ENCODE measurements at regions not wholly inside any gene's neighbourhood (a gene's known extent, or its start where the extent isn't known, plus 50 kb on each side); places are given as distances from the start of the nearest gene placed in this dataset.

DNA sequence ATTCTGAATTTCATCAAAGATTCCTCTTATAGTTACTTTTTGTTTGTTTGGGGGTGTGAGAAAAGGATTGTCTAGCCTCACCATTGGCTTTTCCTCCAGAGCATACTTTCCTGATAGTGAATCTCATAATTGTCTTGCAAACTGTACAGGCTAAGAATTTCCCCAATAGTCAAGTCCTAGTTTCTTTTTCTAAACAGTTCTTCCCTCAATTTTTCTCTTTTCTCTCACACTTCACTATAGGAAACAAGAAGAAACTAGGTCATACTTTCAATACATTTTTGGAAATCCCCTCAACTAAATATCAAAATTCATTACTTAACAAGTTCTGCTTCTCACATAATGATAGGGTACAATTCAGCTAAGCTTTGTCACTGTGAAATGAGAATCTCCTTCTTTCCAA lies 241.9 kb downstream of the IL20RB start:
- H3K4me3 ChIP-seq (ENCODE audit: low read depth, low read length), result no peak overlapping the region
- no peak overlapping the region for H3K27ac Mint-ChIP-seq (ENCODE audit: unreplicated experiment)
- intact Hi-C loops (cut with micrococcal nuclease; ENCODE audit: unreplicated experiment), result no loop called here
- H3K4me3 Mint-ChIP-seq (ENCODE audit: unreplicated experiment), result no peak overlapping the region
- no peaks in the 10 kb centered on the region for H3K36me3 Mint-ChIP-seq (ENCODE audit: insufficient read depth, unreplicated experiment)
- TF ChIP-seq, protein P1, sequence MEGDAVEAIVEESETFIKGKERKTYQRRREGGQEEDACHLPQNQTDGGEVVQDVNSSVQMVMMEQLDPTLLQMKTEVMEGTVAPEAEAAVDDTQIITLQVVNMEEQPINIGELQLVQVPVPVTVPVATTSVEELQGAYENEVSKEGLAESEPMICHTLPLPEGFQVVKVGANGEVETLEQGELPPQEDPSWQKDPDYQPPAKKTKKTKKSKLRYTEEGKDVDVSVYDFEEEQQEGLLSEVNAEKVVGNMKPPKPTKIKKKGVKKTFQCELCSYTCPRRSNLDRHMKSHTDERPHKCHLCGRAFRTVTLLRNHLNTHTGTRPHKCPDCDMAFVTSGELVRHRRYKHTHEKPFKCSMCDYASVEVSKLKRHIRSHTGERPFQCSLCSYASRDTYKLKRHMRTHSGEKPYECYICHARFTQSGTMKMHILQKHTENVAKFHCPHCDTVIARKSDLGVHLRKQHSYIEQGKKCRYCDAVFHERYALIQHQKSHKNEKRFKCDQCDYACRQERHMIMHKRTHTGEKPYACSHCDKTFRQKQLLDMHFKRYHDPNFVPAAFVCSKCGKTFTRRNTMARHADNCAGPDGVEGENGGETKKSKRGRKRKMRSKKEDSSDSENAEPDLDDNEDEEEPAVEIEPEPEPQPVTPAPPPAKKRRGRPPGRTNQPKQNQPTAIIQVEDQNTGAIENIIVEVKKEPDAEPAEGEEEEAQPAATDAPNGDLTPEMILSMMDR (IDR thresholded peaks at IDR 0.05; ENCODE audit: insufficient read depth in 1 of 2, low read depth in 1 of 2, low read length in 1 of 2, severe bottlenecking in 1 of 2, unreplicated experiment in 1 of 2), result no peak
- H3K4me1 Mint-ChIP-seq (ENCODE audit: low read depth, unreplicated experiment), result no peaks in the 10 kb centered on the region
- DNase-seq, result no peak
- CTCF ChIA-PET, result no interaction called here
- H3K4me1 ChIP-seq, result no peaks in the 10 kb centered on the region
- H3K9me3 Mint-ChIP-seq (ENCODE audit: unreplicated experiment), result no peaks in the 10 kb centered on the region
- H3K36me3 ChIP-seq (ENCODE audit: control insufficient read depth, insufficient read depth, low read length), result no peaks in the 10 kb centered on the region
- BruUV-seq (replicated peaks), result no TSS peak
- no peaks in the 10 kb centered on the region for H3K9me3 ChIP-seq
- peaks cover 7% of the 10 kb centered on the region for H3K27me3 Mint-ChIP-seq (ENCODE audit: insufficient read depth, unreplicated experiment)
- no peaks in the 10 kb centered on the region for H3K27me3 ChIP-seq (replicated peaks; ENCODE audit: control insufficient read depth, insufficient read depth, low read length)
- POLR2A ChIA-PET, result no interaction called here

DNA sequence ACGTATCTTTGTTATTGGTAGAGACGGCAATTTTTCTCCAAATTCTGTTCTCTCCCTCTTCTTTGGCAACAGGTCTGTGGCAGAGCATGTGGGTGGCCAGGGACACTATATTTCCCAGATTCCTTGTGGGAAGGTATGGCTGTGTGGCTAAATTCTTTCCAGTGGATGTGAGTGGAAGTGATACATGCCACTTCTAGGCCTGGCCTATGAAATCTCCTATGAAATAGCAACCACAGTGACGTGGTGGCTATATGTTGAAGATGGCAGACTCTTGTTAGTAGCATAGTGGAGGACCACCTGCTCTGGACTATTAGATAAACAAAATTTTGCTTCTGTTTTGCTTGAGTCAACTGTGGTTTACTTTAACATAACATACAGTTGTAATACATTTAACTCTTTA lies 243.3 kb downstream of the IL20RB start:
- H3K36me3 Mint-ChIP-seq (ENCODE audit: insufficient read depth, unreplicated experiment), result no peaks in the 10 kb centered on the region
- H3K27me3 Mint-ChIP-seq (ENCODE audit: insufficient read depth, unreplicated experiment), result peaks cover 4% of the 10 kb centered on the region
- ChIA-PET POLR2A (no interaction called here), CTCF (no interaction called here)
- no peaks in the 10 kb centered on the region for H3K9me3 Mint-ChIP-seq (ENCODE audit: unreplicated experiment)
- H3K4me3 Mint-ChIP-seq (ENCODE audit: unreplicated experiment), result no peak overlapping the region
- Histone ChIP-seq H3K4me1 (no peaks in the 10 kb centered on the region), H3K27me3 (replicated peaks; ENCODE audit: control insufficient read depth, insufficient read depth, low read length) (no peaks in the 10 kb centered on the region), H3K4me3 (ENCODE audit: low read depth, low read length) (no peak overlapping the region), H3K36me3 (ENCODE audit: control insufficient read depth, insufficient read depth, low read length) (no peaks in the 10 kb centered on the region), H3K9me3 (no peaks in the 10 kb centered on the region)
- DNase-seq, result no peak
- no TSS peak for BruUV-seq (replicated peaks)
- H3K27ac Mint-ChIP-seq (ENCODE audit: unreplicated experiment), result no peak overlapping the region
- TF ChIP-seq, protein P1 (IDR thresholded peaks at IDR 0.05; ENCODE audit: insufficient read depth in 1 of 2, low read depth in 1 of 2, low read length in 1 of 2, severe bottlenecking in 1 of 2, unreplicated experiment in 1 of 2), result no peak
- intact Hi-C loops (cut with micrococcal nuclease; ENCODE audit: unreplicated experiment), result no loop called here
- H3K4me1 Mint-ChIP-seq (ENCODE audit: low read depth, unreplicated experiment), result peaks cover 5% of the 10 kb centered on the region

DNA sequence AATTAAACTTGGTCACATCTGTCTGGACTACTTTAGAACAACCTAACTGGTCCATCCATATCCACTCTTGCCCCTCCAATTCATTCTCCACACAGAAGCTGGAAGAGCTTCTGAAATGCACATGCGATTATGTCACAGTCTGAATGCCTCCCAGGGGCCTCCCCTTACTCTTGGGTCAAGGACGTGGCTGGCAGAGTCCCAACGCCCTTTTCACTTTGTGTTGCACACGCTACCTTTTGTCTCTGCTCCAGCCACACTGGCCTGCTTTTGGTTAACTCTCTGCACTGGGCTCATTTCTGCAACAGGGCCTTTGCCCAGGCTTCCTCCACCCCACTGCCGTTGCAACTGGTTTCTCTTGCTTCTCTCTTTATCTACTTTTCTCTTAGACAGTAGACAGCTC lies 245.2 kb downstream of the IL20RB start:
- Mint-ChIP-seq H3K27me3 (ENCODE audit: insufficient read depth, unreplicated experiment) (peaks cover 4% of the 10 kb centered on the region), H3K4me3 (ENCODE audit: unreplicated experiment) (no peak overlapping the region), H3K27ac (ENCODE audit: unreplicated experiment) (no peak overlapping the region), H3K9me3 (ENCODE audit: unreplicated experiment) (no peaks in the 10 kb centered on the region), H3K4me1 (ENCODE audit: low read depth, unreplicated experiment) (peaks cover 5% of the 10 kb centered on the region), H3K36me3 (ENCODE audit: insufficient read depth, unreplicated experiment) (no peaks in the 10 kb centered on the region)
- no peak overlapping the region for H3K4me3 ChIP-seq (ENCODE audit: low read depth, low read length)
- H3K9me3 ChIP-seq, result no peaks in the 10 kb centered on the region
- ChIA-PET CTCF (no interaction called here), POLR2A (no interaction called here)
- no peak for DNase-seq
- BruUV-seq (replicated peaks), result no TSS peak
- no peaks in the 10 kb centered on the region for H3K27me3 ChIP-seq (replicated peaks; ENCODE audit: control insufficient read depth, insufficient read depth, low read length)
- TF ChIP-seq, protein P1 (IDR thresholded peaks at IDR 0.05; ENCODE audit: insufficient read depth in 1 of 2, low read depth in 1 of 2, low read length in 1 of 2, severe bottlenecking in 1 of 2, unreplicated experiment in 1 of 2), result no peak
- no peaks in the 10 kb centered on the region for H3K36me3 ChIP-seq (ENCODE audit: control insufficient read depth, insufficient read depth, low read length)
- no peaks in the 10 kb centered on the region for H3K4me1 ChIP-seq
- intact Hi-C loops (cut with micrococcal nuclease; ENCODE audit: unreplicated experiment), result no loop called here

Measured in Caco-2 (cell line).